Panc1 (cell line): ENCODE measurements at regions not wholly inside any gene's neighbourhood (a gene's known extent, or its start where the extent isn't known, plus 50 kb on each side); places are given as distances from the start of the nearest gene placed in this dataset.

Experiments
- POLR2AphosphoS5 ChIP-seq: IDR thresholded peaks from 2 replicates; pipeline ENCODE4 v1.6.1; 2012; ENCODE audit warnings: mild to moderate bottlenecking, low read depth, low read length, moderate library complexity
- SIN3A ChIP-seq: IDR thresholded peaks from 2 replicates; pipeline ENCODE4 v1.6.1; 2012; ENCODE audit warnings: low read depth, mild to moderate bottlenecking, low read length, moderate library complexity, borderline replicate concordance; ENCODE audit not compliant: insufficient read depth
- TF ChIP-seq, protein P1 (sequence below): fragments of 450-650 bp; IDR thresholded peaks from 2 replicates; pipeline ENCODE4 v1.5.1; 2017; ENCODE audit warnings: mild to moderate bottlenecking

DNA sequence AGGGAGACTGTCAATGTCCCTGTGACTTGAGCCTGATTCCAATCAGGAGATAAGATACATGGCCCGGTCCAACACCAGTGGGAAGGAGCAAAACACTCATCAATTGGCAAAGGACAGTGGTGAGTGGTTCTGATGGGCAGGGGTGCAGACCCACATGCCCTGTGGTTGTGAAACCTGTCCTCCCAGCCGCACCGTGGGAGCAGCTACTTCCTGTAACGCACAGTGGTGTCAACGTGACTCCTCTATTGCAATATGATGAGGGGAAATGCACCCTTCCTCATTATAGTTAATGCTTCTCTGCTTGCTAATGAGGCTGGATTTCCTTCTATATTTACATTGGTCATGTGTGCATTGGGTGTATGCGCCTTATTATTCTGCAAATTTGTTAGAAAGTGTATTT, 223.0 kb downstream of the IRX1 start:
- TF ChIP-seq, protein P1, sequence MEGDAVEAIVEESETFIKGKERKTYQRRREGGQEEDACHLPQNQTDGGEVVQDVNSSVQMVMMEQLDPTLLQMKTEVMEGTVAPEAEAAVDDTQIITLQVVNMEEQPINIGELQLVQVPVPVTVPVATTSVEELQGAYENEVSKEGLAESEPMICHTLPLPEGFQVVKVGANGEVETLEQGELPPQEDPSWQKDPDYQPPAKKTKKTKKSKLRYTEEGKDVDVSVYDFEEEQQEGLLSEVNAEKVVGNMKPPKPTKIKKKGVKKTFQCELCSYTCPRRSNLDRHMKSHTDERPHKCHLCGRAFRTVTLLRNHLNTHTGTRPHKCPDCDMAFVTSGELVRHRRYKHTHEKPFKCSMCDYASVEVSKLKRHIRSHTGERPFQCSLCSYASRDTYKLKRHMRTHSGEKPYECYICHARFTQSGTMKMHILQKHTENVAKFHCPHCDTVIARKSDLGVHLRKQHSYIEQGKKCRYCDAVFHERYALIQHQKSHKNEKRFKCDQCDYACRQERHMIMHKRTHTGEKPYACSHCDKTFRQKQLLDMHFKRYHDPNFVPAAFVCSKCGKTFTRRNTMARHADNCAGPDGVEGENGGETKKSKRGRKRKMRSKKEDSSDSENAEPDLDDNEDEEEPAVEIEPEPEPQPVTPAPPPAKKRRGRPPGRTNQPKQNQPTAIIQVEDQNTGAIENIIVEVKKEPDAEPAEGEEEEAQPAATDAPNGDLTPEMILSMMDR: no peak
- no peak for TF ChIP-seq SIN3A
- no peak for TF ChIP-seq POLR2AphosphoS5
